Keratinocyte (primary cell): ENCODE measurements at regions not wholly inside any gene's neighbourhood (a gene's known extent, or its start where the extent isn't known, plus 50 kb on each side); places are given as distances from the start of the nearest gene placed in this dataset.

ENCODE experiments used
- DNase-seq: peaks from one replicate; pipeline ENCODE4 v3.0.0-alpha.2; 2011; ENCODE audit warnings: low read depth, missing footprints, low spot score
- FAIRE-seq: peaks from 2 replicates; lab custom pipeline; 2011; peaks lifted over from hg19 to GRCh38; lab: Jason Lieb, UNC
- H2AFZ ChIP-seq: 2 replicates; pipeline ENCODE4 v1.6.0; 2012; ENCODE audit warnings: low read length, control low read depth, inconsistent platforms; ENCODE audit not compliant: control insufficient read depth
- H3K27ac ChIP-seq: 2 replicates; pipeline ENCODE4 v1.5.1; 2011; ENCODE audit warnings: low read length; ENCODE audit not compliant: control insufficient read depth, insufficient read depth
- H3K27me3 ChIP-seq: 3 replicates; pipeline ENCODE4 v1.6.0; 2011; ENCODE audit warnings: low read length; ENCODE audit not compliant: control insufficient read depth, insufficient read depth; ENCODE audit errors: extremely low read depth
- H3K36me3 ChIP-seq, 2 experiments: 2 replicates in 1 of 2; 3 replicates in 1 of 2; pipeline ENCODE4 v1.5.1; 2011; ENCODE audit warnings: low read length in 2 of 2, mild to moderate bottlenecking in 1 of 2; ENCODE audit not compliant: control insufficient read depth in 2 of 2, insufficient read depth in 2 of 2; ENCODE audit errors: extremely low read depth in 1 of 2
- H3K4me1 ChIP-seq: 3 replicates; pipeline ENCODE4 v1.5.1; 2011; ENCODE audit warnings: low read length; ENCODE audit not compliant: control insufficient read depth, insufficient read depth; ENCODE audit errors: extremely low read depth
- H3K4me2 ChIP-seq: 3 replicates; pipeline ENCODE4 v1.6.0; 2011; ENCODE audit warnings: low read depth, low read length; ENCODE audit not compliant: control insufficient read depth, insufficient read depth; ENCODE audit errors: extremely low read depth
- H3K4me3 ChIP-seq, 3 experiments: fragments of 200-600 bp in 1 of 3; sonication (generic) in 1 of 3; 2 replicates in 2 of 3; 3 replicates in 1 of 3; pipeline ENCODE4 v1.5.1; 2011 to 2016; ENCODE audit warnings: low read length in 3 of 3, mild to moderate bottlenecking in 3 of 3, control low read depth in 2 of 3, inconsistent platforms in 1 of 3, low read depth in 1 of 3, mixed read lengths in 1 of 3, mixed run types in 1 of 3, moderate library complexity in 1 of 3; ENCODE audit not compliant: control insufficient read depth in 2 of 3, insufficient read depth in 2 of 3; ENCODE audit errors: extremely low read depth in 1 of 3
- H3K79me2 ChIP-seq: 2 replicates; pipeline ENCODE4 v1.6.0; 2012; ENCODE audit warnings: low read length; ENCODE audit not compliant: control insufficient read depth, insufficient read depth
- H3K9ac ChIP-seq: 3 replicates; pipeline ENCODE4 v1.6.0; 2011; ENCODE audit warnings: low read length; ENCODE audit not compliant: control insufficient read depth, insufficient read depth; ENCODE audit errors: extremely low read depth
- H3K9me1 ChIP-seq: 3 replicates; pipeline ENCODE4 v1.6.0; 2011; ENCODE audit warnings: low read length; ENCODE audit not compliant: control insufficient read depth, insufficient read depth; ENCODE audit errors: extremely low read depth
- H3K9me3 ChIP-seq: 2 replicates; pipeline ENCODE4 v1.5.1; 2012; ENCODE audit warnings: low read depth, low read length; ENCODE audit not compliant: control insufficient read depth
- H4K20me1 ChIP-seq: 3 replicates; pipeline ENCODE4 v1.6.0; 2011; ENCODE audit warnings: low read length; ENCODE audit not compliant: control insufficient read depth, insufficient read depth; ENCODE audit errors: extremely low read depth
- EZH2 ChIP-seq: IDR thresholded peaks from one replicate; pipeline ENCODE4 v1.6.1; 2012; ENCODE audit warnings: inconsistent platforms, mild to moderate bottlenecking, low read length, moderate library complexity
- dilution Hi-C: fragments of 300-500 bp; cut with MboI; formaldehyde crosslinking; loops from one replicate; pipeline ENCODE4 v1.7.0; 2020; ENCODE audit warnings: low sequenced_read_pairs; ENCODE audit not compliant: extremely low pct_ligation_motif_present
- TF ChIP-seq, protein P1 (sequence below), 3 experiments: IDR thresholded peaks in 1 of 3; conservative IDR thresholded peaks in 1 of 3; optimal IDR thresholded peaks in 1 of 3; 2 replicates in 2 of 3; 3 replicates in 1 of 3; pipeline versions ENCODE3 to v1.5.1; 2011; ENCODE audit warnings: low read length in 3 of 3, mild to moderate bottlenecking in 3 of 3, moderate library complexity in 2 of 3, control low read depth in 1 of 3, inconsistent platforms in 1 of 3; ENCODE audit not compliant: insufficient read depth in 2 of 3; ENCODE audit errors: extremely low read depth in 1 of 3

DNA sequence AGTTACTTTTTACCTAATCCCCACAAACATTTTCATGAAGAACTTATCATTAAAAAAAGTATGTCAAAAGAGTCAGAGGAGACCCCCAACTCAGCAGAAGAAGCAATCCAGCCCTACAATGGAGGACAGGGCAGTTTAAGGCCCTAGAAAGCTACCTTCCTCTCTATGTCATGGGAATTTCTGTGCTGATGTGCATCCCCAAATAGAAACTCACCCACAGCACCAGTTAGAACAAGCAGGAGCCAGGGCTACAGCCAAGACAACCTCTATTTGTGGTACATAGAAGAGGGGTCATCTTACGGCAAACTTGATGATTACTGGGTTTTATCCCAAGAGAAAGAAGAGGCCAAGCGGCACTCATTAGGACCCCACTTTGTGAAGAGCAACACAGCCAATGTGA, 160.9 kb upstream of the CCDC150 start:
- Histone ChIP-seq H3K9me1 (no peaks in the 10 kb centered on the region), H3K36me3 (no peaks in the 10 kb centered on the region), H3K27ac (no peak overlapping the region), H3K9me3 (no peaks in the 10 kb centered on the region), H2AFZ (no peak overlapping the region), H4K20me1 (no peaks in the 10 kb centered on the region), H3K9ac (no peak overlapping the region), H3K4me2 (no peak overlapping the region), H3K4me1 (no peaks in the 10 kb centered on the region), H3K4me3 (no peak overlapping the region), H3K27me3 (no peaks in the 10 kb centered on the region), H3K79me2 (no peaks in the 10 kb centered on the region)
- no peak for DNase-seq
- TF ChIP-seq, protein P1, sequence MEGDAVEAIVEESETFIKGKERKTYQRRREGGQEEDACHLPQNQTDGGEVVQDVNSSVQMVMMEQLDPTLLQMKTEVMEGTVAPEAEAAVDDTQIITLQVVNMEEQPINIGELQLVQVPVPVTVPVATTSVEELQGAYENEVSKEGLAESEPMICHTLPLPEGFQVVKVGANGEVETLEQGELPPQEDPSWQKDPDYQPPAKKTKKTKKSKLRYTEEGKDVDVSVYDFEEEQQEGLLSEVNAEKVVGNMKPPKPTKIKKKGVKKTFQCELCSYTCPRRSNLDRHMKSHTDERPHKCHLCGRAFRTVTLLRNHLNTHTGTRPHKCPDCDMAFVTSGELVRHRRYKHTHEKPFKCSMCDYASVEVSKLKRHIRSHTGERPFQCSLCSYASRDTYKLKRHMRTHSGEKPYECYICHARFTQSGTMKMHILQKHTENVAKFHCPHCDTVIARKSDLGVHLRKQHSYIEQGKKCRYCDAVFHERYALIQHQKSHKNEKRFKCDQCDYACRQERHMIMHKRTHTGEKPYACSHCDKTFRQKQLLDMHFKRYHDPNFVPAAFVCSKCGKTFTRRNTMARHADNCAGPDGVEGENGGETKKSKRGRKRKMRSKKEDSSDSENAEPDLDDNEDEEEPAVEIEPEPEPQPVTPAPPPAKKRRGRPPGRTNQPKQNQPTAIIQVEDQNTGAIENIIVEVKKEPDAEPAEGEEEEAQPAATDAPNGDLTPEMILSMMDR (optimal IDR thresholded peaks at IDR 0.05 in 1 of 3, IDR thresholded peaks at IDR 0.05 in 1 of 3, conservative IDR thresholded peaks at IDR 0.05 in 1 of 3; ENCODE audit: extremely low read depth in 1 of 3, insufficient read depth in 2 of 3, low read length in 3 of 3), result no peak
- TF ChIP-seq EZH2, result no peak
- dilution Hi-C loops, result no loop called here
- FAIRE-seq, result no peak

DNA sequence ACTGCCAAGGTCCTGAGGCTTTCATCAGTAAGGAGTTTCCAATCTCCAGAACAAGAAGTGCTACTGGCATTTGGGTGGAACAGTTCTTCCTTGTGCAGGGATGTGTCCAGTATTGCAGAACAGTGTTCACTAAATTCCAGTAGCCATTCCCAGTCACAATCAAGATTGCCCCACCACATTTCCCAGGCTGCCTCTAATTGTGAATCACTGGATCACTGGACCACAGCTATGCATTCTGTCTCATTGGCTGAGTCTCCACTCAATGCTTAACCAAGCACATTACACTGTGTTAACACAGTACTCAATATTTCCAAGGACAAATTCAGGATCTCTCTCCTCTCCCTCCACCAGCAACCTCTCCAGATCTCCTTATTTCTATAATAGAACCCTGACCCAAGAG, 160.2 kb upstream of the CCDC150 start:
- Histone ChIP-seq H3K36me3 (no peaks in the 10 kb centered on the region), H3K4me1 (no peaks in the 10 kb centered on the region), H3K27ac (no peak overlapping the region), H3K79me2 (no peaks in the 10 kb centered on the region), H3K9ac (no peak overlapping the region), H3K4me3 (no peak overlapping the region), H3K27me3 (no peaks in the 10 kb centered on the region), H2AFZ (no peak overlapping the region), H4K20me1 (no peaks in the 10 kb centered on the region), H3K9me3 (no peaks in the 10 kb centered on the region), H3K4me2 (no peak overlapping the region), H3K9me1 (no peaks in the 10 kb centered on the region)
- FAIRE-seq (no peak), DNase-seq (no peak)
- TF ChIP-seq, protein P1 (optimal IDR thresholded peaks at IDR 0.05 in 1 of 3, IDR thresholded peaks at IDR 0.05 in 1 of 3, conservative IDR thresholded peaks at IDR 0.05 in 1 of 3; ENCODE audit: extremely low read depth in 1 of 3, insufficient read depth in 2 of 3, low read length in 3 of 3), result no peak
- no peak for TF ChIP-seq EZH2
- dilution Hi-C loops, result no loop called here
